Upper lobe of left lung (tissue), 6 donors: ENCODE measurements at regions not wholly inside any gene's neighbourhood (a gene's known extent, or its start where the extent isn't known, plus 50 kb on each side); places are given as distances from the start of the nearest gene placed in this dataset.

ENCODE experiments used
- ATAC-seq, 2 donors: fragments of 200-7000 bp; cut with Tn5 transposase; one replicate each; pipeline ENCODE4 v1.9.1; 2022; ENCODE audit warnings: mild to moderate bottlenecking in 2 of 2, moderate library complexity in 2 of 2; ENCODE audit not compliant: low FRiP score in 2 of 2
- DNase-seq, 2 donors: peaks; one replicate each; pipeline ENCODE4 v3.0.0-alpha.2; 2019 to 2020
- H3K27ac ChIP-seq, 4 donors: fragments of 200-600 bp; sonication (generic); one replicate each; pipeline ENCODE4 v1.5.1; 2016 to 2019
- H3K27me3 ChIP-seq, 4 donors: fragments of 200-600 bp; sonication (generic); one replicate each; pipeline ENCODE4 v1.5.1; 2017 to 2019
- H3K36me3 ChIP-seq, 4 donors: fragments of 200-600 bp; sonication (generic); one replicate each; pipeline ENCODE4 v1.5.1; 2016 to 2019
- H3K4me1 ChIP-seq, 4 donors: fragments of 200-600 bp; sonication (generic); one replicate each; pipeline ENCODE4 v1.5.1; 2018 to 2019
- H3K4me3 ChIP-seq, 4 donors: fragments of 200-600 bp; sonication (generic); one replicate each; pipeline ENCODE4 v1.5.1; 2017 to 2019; ENCODE audit warnings: mild to moderate bottlenecking in 2 of 4, moderate library complexity in 1 of 4
- H3K9me3 ChIP-seq, 4 donors: fragments of 200-600 bp; sonication (generic); one replicate each; pipeline ENCODE4 v1.5.1; 2018 to 2019
- EP300 ChIP-seq, 4 donors: sonication (generic); formaldehyde crosslinking; IDR thresholded peaks; one replicate each; pipeline ENCODE4 v1.5.1; 2017; ENCODE audit warnings: antibody characterized with exemption in 4 of 4, control low read depth in 2 of 4
- POLR2A ChIP-seq, 4 donors: fragments of 450-650 bp; IDR thresholded peaks; one replicate each; pipeline ENCODE4 v1.5.1; 2016 to 2017; ENCODE audit warnings: antibody characterized with exemption in 4 of 4, mild to moderate bottlenecking in 2 of 4
- POLR2AphosphoS5 ChIP-seq, 2 donors: sonication (generic); formaldehyde crosslinking; IDR thresholded peaks; one replicate each; pipeline ENCODE4 v1.5.1; 2017; ENCODE audit warnings: antibody characterized with exemption in 2 of 2
- WGBS, 2 donors: methylation state at CpG; one replicate each; pipeline ENCODE4 v1.1.5; 2017 to 2018; 5-methylcytosine and 5-hydroxymethylcytosine counted together
- TF ChIP-seq, protein P1 (sequence below), 6 experiments: fragments of 450-650 bp in 4 of 6; fragments of 200-600 bp in 2 of 6; sonication (generic) in 2 of 6; IDR thresholded peaks; one replicate each; pipeline ENCODE4 v1.5.1; 2016 to 2019; ENCODE audit warnings: antibody characterized with exemption in 6 of 6
- donor health status: DM: no; HTN: no; CAD: no; lungs with moderate emphysema.
- donor health status: DM: no; HTN: yes; CAD: no; lungs with severe emphysema.

DNA sequence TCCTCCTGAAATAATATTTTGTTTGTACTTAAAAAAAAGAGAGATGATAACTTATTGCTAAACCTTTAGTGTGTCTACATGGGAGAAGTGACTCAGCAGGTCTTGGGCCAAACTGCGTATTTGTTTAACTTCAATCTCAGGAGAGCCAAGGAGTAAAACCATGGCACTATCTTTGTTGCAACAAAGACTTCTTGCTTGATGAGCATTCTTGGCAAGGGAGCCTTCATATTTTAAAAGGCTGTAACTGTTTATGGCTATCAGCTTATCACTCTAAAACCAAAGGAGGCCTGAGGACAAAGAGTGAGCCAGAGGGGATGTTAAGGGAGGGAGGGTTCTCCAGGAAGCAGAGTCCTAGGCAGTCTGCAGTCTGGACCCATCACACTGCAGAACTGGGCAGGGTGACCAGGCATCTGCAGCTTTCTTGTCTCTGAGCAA is 216.2 kb upstream of the S1PR3 start:
- no peaks in the 10 kb centered on the region for H3K36me3 ChIP-seq
- H3K9me3 ChIP-seq: no peaks in the 10 kb centered on the region
- peaks cover 4 to 27% (median 17%) of the 10 kb centered on the region in 4 donors for H3K4me1 ChIP-seq
- ATAC-seq (peak in 1 of 2 donors; percentile 84), DNase-seq (no peak)
- TF ChIP-seq POLR2AphosphoS5 (IDR thresholded peaks at IDR 0.05): peak in 1 of 2 donors; percentile 38
- TF ChIP-seq EP300 (IDR thresholded peaks at IDR 0.05): no peak
- TF ChIP-seq POLR2A (IDR thresholded peaks at IDR 0.05): no peak
- TF ChIP-seq, protein P1, sequence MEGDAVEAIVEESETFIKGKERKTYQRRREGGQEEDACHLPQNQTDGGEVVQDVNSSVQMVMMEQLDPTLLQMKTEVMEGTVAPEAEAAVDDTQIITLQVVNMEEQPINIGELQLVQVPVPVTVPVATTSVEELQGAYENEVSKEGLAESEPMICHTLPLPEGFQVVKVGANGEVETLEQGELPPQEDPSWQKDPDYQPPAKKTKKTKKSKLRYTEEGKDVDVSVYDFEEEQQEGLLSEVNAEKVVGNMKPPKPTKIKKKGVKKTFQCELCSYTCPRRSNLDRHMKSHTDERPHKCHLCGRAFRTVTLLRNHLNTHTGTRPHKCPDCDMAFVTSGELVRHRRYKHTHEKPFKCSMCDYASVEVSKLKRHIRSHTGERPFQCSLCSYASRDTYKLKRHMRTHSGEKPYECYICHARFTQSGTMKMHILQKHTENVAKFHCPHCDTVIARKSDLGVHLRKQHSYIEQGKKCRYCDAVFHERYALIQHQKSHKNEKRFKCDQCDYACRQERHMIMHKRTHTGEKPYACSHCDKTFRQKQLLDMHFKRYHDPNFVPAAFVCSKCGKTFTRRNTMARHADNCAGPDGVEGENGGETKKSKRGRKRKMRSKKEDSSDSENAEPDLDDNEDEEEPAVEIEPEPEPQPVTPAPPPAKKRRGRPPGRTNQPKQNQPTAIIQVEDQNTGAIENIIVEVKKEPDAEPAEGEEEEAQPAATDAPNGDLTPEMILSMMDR (IDR thresholded peaks at IDR 0.05): no peak
- H3K27me3 ChIP-seq: no peaks in the 10 kb centered on the region
- no peak overlapping the region for H3K4me3 ChIP-seq
- 23 to 29% methylated on average over 1 of the region's 1 CpG for WGBS, 2 donors
- no peak overlapping the region for H3K27ac ChIP-seq

DNA sequence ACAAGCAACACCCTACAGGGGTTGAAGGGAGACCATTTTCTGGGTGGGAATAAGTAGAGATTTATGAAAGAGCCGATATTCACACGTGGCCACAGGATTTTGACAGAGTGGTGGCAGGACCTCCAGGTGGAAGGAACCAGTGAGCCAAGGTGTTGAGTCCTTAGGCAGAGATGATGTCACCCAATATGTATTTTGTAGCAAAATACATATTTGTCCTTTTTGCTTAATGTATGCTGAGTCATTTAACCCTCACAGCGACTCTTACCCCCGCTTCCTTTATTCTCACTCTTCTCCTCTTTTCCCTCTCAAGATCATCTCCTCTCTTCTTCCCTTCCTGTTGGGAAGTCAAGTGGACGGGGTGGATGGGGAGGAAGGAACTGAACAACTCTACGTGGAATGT is 215.7 kb upstream of the S1PR3 start:
- 53 to 71% methylated on average over 6 of the region's 6 CpGs for WGBS, 2 donors
- DNase-seq: no peak
- H3K27ac ChIP-seq: no peak overlapping the region

DNA sequence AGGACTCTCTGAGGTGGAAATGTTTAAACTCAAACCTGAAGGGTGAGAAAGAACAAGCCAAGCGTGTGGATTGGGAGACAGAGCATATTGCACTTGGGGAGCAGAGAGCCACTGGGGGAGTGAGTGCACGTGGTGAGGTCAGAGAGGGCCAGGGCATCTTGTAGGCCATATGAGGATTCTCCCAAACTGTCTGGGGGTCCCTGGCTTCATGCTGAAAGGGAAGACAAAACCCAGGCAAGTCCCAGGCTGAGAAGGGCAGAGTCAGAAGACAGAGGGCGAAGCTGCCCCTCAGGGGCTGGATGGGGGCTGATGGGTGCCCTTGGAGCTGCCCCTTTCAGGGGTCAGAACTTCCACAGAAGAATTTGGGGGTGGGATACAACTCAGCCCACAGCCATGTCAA is 215.3 kb upstream of the S1PR3 start:
- Histone ChIP-seq H3K4me1 (peaks cover 4 to 27% (median 17%) of the 10 kb centered on the region in 4 donors), H3K27ac (no peak overlapping the region), H3K36me3 (no peaks in the 10 kb centered on the region), H3K9me3 (no peaks in the 10 kb centered on the region), H3K4me3 (no peak overlapping the region), H3K27me3 (no peaks in the 10 kb centered on the region)
- 73 to 86% methylated on average over 3 of the region's 3 CpGs for WGBS, 2 donors
- ATAC-seq: no peak
- no peak for TF ChIP-seq POLR2AphosphoS5 (IDR thresholded peaks at IDR 0.05)
- TF ChIP-seq EP300 (IDR thresholded peaks at IDR 0.05): no peak
- no peak for TF ChIP-seq POLR2A (IDR thresholded peaks at IDR 0.05)
- TF ChIP-seq, protein P1 (IDR thresholded peaks at IDR 0.05): no peak
- no peak for DNase-seq

More for the DNA sequence above, 215.7 kb upstream of the S1PR3 start:
- Histone ChIP-seq H3K4me1 (peaks cover 4 to 27% (median 17%) of the 10 kb centered on the region in 4 donors), H3K9me3 (no peaks in the 10 kb centered on the region), H3K4me3 (no peak overlapping the region), H3K27me3 (no peaks in the 10 kb centered on the region), H3K36me3 (no peaks in the 10 kb centered on the region)
- no peak for ATAC-seq
- TF ChIP-seq EP300 (IDR thresholded peaks at IDR 0.05) (no peak), POLR2A (IDR thresholded peaks at IDR 0.05) (no peak)

DNA sequence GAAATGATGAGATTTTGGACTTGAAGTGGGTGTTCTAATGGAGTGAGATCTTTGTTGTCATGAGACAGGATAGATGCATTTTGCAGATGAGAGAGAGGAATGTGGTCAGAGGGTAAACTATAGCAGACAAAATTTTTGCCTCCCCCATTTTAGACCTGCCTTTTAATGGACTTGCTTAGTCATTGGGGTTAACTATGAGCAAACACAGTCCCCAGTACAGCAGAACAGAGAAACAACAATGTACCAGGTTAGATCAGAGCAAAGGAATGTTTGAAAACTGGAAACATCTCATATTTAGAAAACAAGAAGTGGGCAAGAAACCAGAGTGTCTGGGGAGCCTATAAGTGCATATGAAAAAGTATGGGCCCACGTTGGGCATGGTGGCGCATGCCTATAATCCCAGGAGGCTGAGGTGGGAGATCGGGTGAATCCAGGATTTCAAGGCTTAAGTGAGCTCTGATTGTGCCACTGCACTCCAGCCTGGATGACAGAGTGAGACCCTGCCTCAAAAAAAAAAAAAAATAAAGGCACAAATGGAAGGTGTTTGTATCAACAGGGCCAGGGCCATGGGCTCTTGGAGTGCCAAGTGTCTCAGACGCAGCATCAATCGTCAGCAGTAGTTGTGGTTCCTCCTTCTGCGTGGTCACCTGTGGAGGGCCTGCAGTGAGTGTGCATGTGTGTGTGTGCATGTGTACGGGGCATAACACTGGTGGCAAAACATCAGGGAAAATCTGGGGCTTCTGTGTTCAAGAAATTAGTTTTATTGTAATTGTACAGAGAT is 214.4 kb upstream of the S1PR3 start:
- ATAC-seq (peak in 1 of 2 donors; percentile 28), DNase-seq (no peak)
- TF ChIP-seq POLR2A (IDR thresholded peaks at IDR 0.05) (no peak), POLR2AphosphoS5 (IDR thresholded peaks at IDR 0.05) (no peak), EP300 (IDR thresholded peaks at IDR 0.05) (no peak)
- TF ChIP-seq, protein P1 (IDR thresholded peaks at IDR 0.05): no peak
- WGBS, 2 donors: 73 to 79% methylated on average over 7 of the region's 7 CpGs
- Histone ChIP-seq H3K4me1 (peaks cover 4 to 27% (median 17%) of the 10 kb centered on the region in 4 donors), H3K27me3 (no peaks in the 10 kb centered on the region), H3K9me3 (no peaks in the 10 kb centered on the region), H3K4me3 (no peak overlapping the region), H3K27ac (no peak overlapping the region), H3K36me3 (no peaks in the 10 kb centered on the region)

DNA sequence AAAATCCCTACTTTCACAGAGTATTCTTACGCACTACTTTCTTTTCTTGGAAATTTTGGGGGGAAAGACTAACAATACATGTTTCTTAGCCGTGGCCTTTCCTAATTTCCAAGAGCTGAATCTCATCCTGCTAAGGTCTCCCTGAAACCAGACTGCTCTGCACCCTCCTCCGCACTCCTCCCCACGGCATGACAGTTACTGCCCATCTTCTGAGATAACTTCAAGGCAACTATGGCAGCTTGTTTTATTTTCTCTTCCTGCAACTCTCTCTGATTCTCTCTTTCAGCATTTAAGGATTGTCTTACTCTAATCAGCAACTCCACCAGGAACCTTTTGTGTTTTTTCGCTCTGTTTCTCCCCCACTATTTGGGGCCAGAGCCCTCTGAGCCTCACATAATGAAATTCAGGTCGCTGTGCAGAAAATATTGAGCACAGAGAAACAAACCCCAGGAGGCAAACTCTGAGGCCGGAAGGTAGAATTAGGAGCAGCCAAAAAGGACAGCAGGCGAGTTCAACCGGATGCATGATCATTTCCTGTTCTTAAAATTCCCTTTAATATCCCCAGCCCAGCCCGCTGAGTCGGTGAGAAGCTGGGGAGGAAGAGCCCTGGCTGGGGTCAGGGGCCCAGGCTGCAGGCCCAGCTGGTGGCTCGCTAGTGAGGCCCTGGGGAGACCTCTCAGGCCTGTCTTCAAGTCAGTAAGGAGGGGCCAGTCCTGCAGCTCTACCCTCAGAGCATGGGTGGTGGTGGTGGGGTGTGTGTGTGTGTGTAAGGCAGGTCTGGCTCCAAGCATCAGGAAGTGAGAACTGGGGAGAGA is 213.6 kb upstream of the S1PR3 start:
- WGBS, 2 donors: 50 to 54% methylated on average over 12 of the region's 12 CpGs
- no peak for TF ChIP-seq POLR2AphosphoS5 (IDR thresholded peaks at IDR 0.05)
- TF ChIP-seq, protein P1 (IDR thresholded peaks at IDR 0.05): no peak
- no peak for TF ChIP-seq POLR2A (IDR thresholded peaks at IDR 0.05)
- no peak for TF ChIP-seq EP300 (IDR thresholded peaks at IDR 0.05)
- DNase-seq: peak in 1 of 2 donors; percentile 58
- no peak overlapping the region for H3K4me3 ChIP-seq
- H3K36me3 ChIP-seq: no peaks in the 10 kb centered on the region
- H3K4me1 ChIP-seq: peaks cover 4 to 27% (median 17%) of the 10 kb centered on the region in 4 donors
- peak overlapping the region in 1 of 4 donors; percentile 30 for H3K27ac ChIP-seq
- no peaks in the 10 kb centered on the region for H3K27me3 ChIP-seq
- H3K9me3 ChIP-seq: no peaks in the 10 kb centered on the region
- no peak for ATAC-seq
